Peyer's patch (tissue), 4 donors: ENCODE measurements at regions not wholly inside any gene's neighbourhood (a gene's known extent, or its start where the extent isn't known, plus 50 kb on each side); places are given as distances from the start of the nearest gene placed in this dataset.
A peak's percentile ranks its signal among the peaks of the same experiment; 100 is the strongest.

Experiments used
- DNase-seq, 3 donors: peaks; one replicate each; pipeline ENCODE4 v3.0.0-alpha.2; 2017 to 2019
- H3K27ac ChIP-seq, 4 donors: fragments of 200-600 bp; sonication (generic); one replicate each; pipeline ENCODE4 v1.5.1; 2016 to 2019
- H3K27me3 ChIP-seq, 2 donors: fragments of 200-600 bp; sonication (generic); one replicate each; pipeline ENCODE4 v1.5.1; 2019
- H3K36me3 ChIP-seq, 3 donors: fragments of 200-600 bp; sonication (generic); one replicate each; pipeline ENCODE4 v1.5.1; 2016 to 2019
- H3K4me1 ChIP-seq, 4 donors: fragments of 200-600 bp; sonication (generic); one replicate each; pipeline ENCODE4 v1.5.1; 2016 to 2019
- H3K4me3 ChIP-seq, 4 donors: fragments of 200-600 bp; sonication (generic); 1 replicate in 3 of 4; 2 replicates in 1 of 4; pipeline ENCODE4 v1.5.1; 2016 to 2019; ENCODE audit warnings: mild to moderate bottlenecking in 1 of 4
- H3K9me3 ChIP-seq, 4 donors: fragments of 200-600 bp; sonication (generic); one replicate each; pipeline ENCODE4 v1.5.1; 2016 to 2019; ENCODE audit warnings: mild to moderate bottlenecking in 1 of 4
- CTCF ChIP-seq, 6 experiments: fragments of 450-650 bp in 4 of 6; fragments of 200-600 bp in 2 of 6; sonication (generic) in 1 of 6; IDR thresholded peaks; one replicate each; pipeline ENCODE4 v1.5.1; 2017 to 2019; ENCODE audit warnings: antibody characterized with exemption in 6 of 6, mild to moderate bottlenecking in 3 of 6, moderate library complexity in 1 of 6
- POLR2A ChIP-seq, 2 donors: fragments of 450-650 bp; IDR thresholded peaks; one replicate each; pipeline ENCODE4 v1.5.1; 2017; ENCODE audit warnings: antibody characterized with exemption in 2 of 2, mild to moderate bottlenecking in 2 of 2, moderate library complexity in 2 of 2

GRCh38 chr5:148720257-148720656, 65.9 kb upstream of the HTR4 start:
- no peaks in the 10 kb centered on the region for H3K27me3 ChIP-seq
- no peak overlapping the region for H3K4me3 ChIP-seq
- H3K9me3 ChIP-seq, result no peaks in the 10 kb centered on the region
- no peaks in the 10 kb centered on the region for H3K36me3 ChIP-seq
- TF ChIP-seq POLR2A (IDR thresholded peaks at IDR 0.05) (no peak), CTCF (IDR thresholded peaks at IDR 0.05) (no peak)
- H3K27ac ChIP-seq, result no peak overlapping the region
- H3K4me1 ChIP-seq, result no peaks in the 10 kb centered on the region
- no peak for DNase-seq

DNA sequence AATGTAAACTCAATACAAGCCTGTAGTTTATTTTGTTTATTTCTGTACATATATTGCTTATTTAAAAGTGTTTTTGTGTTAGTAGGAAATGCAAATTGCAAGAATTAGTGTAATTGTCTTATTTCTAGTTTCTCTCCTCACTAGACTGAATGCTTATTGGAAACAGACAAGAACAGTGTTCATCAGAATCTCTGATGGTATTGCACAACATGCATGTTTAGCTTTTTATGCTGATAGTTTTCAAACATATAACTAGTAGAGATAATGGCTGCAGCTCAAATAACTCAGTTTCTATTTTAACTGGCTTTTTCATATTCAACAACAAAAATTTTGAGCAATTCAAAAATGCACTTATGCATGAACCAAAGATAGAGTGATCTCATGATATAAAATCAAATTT, 68.8 kb upstream of the HTR4 start:
- Histone ChIP-seq H3K27me3 (no peaks in the 10 kb centered on the region), H3K4me1 (no peaks in the 10 kb centered on the region), H3K4me3 (no peak overlapping the region), H3K27ac (no peak overlapping the region), H3K36me3 (no peaks in the 10 kb centered on the region), H3K9me3 (no peaks in the 10 kb centered on the region)
- DNase-seq, result no peak
- TF ChIP-seq CTCF (IDR thresholded peaks at IDR 0.05) (no peak), POLR2A (IDR thresholded peaks at IDR 0.05) (no peak)

- Histone ChIP-seq H3K4me1 (no peaks in the 10 kb centered on the region), H3K27ac (no peak overlapping the region)
- no peak for DNase-seq
Observed at GRCh38 chr5:148725675-148726074, 71.3 kb upstream of the HTR4 start.

GRCh38 chr5:148729182-148729581, 74.9 kb upstream of the HTR4 start:
- Histone ChIP-seq H3K4me3 (no peak overlapping the region), H3K9me3 (no peaks in the 10 kb centered on the region), H3K27ac (no peak overlapping the region), H3K36me3 (no peaks in the 10 kb centered on the region), H3K27me3 (no peaks in the 10 kb centered on the region), H3K4me1 (no peaks in the 10 kb centered on the region)
- no peak for DNase-seq
- TF ChIP-seq POLR2A (IDR thresholded peaks at IDR 0.05), result no peak
- peak in 3 of 6 experiments; percentile 19 to 35 (median 26) for TF ChIP-seq CTCF (IDR thresholded peaks at IDR 0.05)

More at GRCh38 chr5:148725675-148726074, 71.3 kb upstream of the HTR4 start:
- Histone ChIP-seq H3K4me3 (no peak overlapping the region), H3K36me3 (no peaks in the 10 kb centered on the region), H3K9me3 (no peaks in the 10 kb centered on the region), H3K27me3 (no peaks in the 10 kb centered on the region)
- TF ChIP-seq CTCF (IDR thresholded peaks at IDR 0.05) (no peak), POLR2A (IDR thresholded peaks at IDR 0.05) (no peak)

GRCh38 chr5:148730270-148730669, 75.9 kb upstream of the HTR4 start:
- Histone ChIP-seq H3K27me3 (no peaks in the 10 kb centered on the region), H3K9me3 (no peaks in the 10 kb centered on the region), H3K27ac (no peak overlapping the region), H3K36me3 (no peaks in the 10 kb centered on the region), H3K4me1 (no peaks in the 10 kb centered on the region), H3K4me3 (no peak overlapping the region)
- no peak for DNase-seq
- TF ChIP-seq POLR2A (IDR thresholded peaks at IDR 0.05), result no peak
- TF ChIP-seq CTCF (IDR thresholded peaks at IDR 0.05), result no peak
